ENCODE measurements at regions not wholly inside any gene's neighbourhood (a gene's known extent, or its start where the extent isn't known, plus 50 kb on each side); places are given as distances from the start of the nearest gene placed in this dataset.
"Not testable (repeated sequence)": the region's sequence is repeated elsewhere in the genome, so short reads cannot be mapped to it uniquely, and the experiment has no call there.

DNA sequence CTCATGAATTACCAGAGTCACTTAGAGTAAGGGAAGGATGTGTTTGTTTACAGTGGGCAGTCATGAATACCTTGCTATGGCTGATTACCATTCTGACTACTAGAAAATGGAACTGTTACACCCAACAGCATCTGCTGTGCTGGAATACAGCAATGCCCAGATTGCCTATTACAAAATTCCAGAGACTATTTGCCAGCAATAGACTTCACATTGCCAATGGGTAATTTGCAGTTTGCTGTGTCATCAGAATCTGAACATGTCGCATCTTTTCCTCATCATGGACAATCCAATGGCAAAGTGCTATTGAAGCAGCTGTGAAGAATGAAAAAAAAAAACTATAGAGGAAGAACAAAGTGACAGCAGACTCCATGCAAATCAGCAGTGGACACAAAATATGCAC is 356.6 kb downstream of the CXXC4 start:
- DNase-seq (ENCODE audit: low read depth), result no peak

DNA sequence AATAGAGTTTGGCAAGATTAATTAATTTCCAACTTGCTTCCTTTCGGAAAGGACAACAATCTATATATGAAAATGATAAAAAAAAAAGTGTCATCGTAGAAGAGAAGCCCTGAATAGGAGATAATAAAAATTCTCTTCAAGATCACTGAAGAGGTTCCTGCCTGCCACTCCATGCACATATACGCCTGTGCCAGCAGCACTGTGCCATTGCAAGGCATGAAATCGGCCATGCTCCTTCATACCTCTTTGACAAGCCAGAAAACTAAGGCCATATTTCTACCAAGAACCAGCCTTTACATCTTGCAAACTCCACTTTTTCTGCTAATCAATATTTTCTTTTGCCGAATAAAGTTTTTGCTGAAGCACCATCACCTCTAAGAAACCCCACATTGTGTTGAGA is 365.5 kb downstream of the CXXC4 start:
- DNase-seq (ENCODE audit: low read depth), result no peak

DNA sequence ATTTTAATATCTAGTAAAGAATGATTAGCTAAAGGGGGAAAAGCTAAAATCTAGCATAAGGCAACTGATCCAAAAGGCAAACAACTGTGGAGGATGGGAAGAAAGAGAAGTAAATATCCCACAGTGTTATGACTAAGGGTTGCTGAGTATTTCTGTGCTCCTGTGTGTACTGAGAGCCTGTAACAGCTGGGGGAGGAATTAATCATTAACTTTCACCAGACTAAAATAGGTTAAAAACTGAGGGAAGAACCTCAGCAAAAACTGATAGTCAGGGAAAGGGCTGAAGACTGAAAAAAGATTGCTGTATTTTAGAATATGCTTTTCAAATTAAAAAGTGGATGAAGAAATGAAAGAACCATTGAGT is 365.9 kb downstream of the CXXC4 start:
- DNase-seq (ENCODE audit: low read depth), result no peak

- DNase-seq (ENCODE audit: low read depth), result no peak
These were observed 366.5 kb downstream of the CXXC4 start for GRCh38 chr4:104128031-104128849.

DNA sequence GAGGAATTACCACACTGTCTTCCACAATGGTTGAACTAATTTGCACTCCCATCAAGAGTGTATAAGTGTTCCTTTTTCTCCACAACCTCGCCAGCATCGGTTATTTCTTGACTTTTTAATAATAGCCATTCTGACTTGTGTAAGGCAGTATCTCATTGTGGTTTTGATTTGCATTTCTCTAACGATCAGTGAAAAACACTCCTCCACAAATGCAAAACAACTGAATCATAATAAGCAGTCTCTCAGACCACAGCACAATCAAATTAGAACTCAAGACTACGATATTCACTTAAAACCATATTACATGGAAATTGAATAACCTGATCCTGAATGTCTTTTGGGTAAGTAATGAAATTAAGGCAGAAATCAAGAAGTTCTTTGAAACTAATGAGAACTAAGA is 371.7 kb downstream of the CXXC4 start:
- no peak for DNase-seq (ENCODE audit: low read depth)

- DNase-seq (ENCODE audit: low read depth), result no peak
These were observed 376.9 kb downstream of the CXXC4 start for GRCh38 chr4:104117776-104118175.

DNA sequence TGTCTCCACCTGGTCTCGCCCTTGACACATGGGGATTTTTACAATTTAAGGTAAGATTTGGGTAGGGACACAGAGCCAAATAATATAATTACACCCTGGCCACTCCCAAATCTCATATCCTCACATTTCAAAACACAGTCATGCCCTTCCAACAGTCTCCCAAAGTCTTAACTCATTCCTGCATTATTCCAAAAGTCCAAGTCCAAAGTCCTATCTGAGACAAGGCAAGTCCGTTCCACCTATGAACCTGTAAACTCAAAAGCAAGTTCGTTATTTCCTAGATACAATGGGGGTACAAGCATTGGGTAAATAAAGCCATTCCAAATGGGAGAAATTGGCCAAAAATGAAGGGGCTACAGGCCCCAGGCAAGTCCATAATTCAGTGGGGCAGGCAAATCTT is 380.8 kb downstream of the CXXC4 start:
- no peak for DNase-seq (ENCODE audit: low read depth)

DNA sequence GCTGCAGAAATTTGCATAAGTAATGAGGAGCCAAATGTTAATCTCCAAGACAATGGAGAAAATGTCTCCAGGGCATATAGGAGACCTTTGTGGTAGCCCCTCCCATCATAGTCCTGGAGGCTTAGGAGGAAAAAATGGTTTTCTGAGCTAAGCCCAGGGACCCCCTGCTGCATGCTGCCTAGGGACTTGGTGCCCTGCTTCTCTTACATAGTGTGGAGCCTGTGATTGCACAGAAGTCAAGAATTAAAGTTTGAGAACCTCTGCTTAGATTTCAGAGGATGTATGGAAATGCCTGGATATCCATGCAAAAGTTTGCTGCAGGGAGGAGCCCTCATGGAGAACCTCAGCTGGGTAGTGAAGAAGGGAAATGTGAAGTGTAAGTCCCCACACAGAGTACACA is 379.4 kb upstream of the TACR3 start:
- no peak for DNase-seq (ENCODE audit: low read depth)

GRCh38 chr4:104093247-104093646 is 373.5 kb upstream of the TACR3 start:
- no peak for DNase-seq (ENCODE audit: low read depth)

GRCh38 chr4:104073229-104073628 is 353.4 kb upstream of the TACR3 start:
- DNase-seq (ENCODE audit: low read depth), result no peak

DNA sequence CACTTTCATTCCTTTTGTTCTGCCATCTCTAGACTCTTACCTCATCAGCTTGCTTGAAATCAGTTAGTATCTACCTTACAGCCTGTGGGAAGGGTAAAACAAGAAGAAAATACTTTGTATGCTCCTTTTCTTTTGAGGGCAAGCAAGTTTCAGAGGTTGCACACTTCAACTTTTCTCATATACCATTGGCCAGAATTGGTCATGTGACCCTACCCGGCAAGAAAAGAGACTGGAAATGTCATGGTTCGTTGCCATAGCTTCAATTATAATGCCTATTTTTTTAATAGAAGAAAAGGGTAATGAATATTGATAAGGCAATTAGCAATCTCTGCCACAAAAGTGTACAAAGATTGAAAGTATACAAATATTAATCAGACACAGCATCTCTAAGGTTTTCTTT is 346.7 kb upstream of the TACR3 start:
- DNase-seq (ENCODE audit: low read depth), result no peak

DNA sequence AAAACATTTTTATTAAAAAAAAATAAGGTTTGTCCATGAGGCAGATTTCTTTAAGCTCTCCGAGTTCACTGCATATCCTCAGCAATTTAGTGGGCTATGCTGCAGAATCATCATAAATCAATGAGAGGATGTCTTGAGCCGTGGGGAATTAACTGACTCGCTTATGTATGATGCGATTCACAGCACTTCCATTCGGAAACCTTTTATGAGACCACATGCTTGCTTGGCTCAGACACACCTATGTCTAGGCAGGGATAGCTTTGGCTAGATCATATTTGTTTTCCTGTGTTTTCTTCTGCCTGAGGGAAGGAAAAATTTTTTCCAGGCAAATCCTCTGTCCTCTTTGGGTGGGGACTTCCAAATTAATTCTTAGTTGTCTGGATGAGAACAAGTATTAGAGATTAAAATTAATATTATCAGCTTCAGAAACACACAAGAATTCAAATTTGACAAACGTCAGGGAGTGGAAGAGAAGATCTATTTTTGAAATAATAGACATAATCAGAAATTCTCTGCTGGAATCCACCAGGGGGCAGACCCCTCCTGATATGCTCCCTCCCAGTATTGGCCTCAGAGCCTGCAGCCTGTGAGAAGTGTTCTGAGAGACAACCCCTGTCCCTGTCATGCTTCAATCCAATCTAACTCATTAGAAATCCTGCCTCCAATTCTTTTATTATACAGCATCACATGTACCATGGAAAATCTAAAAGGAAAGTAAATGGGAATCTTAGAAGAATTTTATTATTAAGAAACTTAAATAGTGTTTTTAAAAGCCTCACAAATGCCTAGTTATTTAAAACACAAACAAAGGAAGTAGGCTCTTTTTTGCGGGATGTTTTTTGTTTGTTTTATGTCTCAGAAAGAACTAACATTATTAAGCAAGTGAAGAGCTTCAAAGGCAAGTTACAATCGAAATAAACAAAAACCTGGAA is 345.1 kb upstream of the TACR3 start:
- peak; percentile 6 for DNase-seq (ENCODE audit: low read depth)

DNA sequence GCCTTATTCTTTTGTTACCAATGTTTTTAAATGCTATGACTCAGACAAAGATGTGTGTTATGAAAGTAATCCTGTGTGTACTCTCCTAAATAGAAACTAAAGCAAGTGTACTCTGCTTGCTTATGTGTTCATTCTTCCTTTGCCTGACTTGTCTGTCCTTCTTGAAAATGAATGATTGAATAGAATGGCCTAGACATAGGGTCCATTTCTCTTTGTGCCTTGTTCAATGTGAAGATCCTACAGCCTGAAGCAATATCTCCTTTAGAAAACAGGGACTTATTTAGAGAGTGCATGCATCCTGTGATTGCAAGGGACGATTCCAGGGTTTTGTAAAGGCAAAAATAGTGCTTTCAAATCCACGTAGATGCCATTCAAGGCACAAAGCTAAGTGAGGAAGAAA is 343.6 kb upstream of the TACR3 start:
- no peak for DNase-seq (ENCODE audit: low read depth)

DNA sequence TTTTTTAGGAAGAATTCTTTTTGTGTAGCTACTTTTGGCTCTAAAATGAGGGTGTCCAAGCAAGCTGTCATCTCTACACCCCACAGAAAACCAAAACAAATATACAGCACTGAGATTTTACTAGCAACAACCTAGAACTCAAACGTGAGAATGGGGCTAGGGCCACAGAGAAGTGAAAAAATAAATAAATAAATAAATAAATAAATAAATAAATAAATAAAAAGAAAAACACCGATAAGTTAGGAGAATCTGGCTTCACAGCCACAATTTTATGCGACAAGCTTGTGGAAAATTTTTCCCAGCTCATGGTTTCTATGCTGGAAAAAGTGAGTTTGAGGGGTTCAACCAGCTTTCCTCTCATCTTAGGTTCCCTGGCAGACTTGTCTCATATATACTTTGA is 324.6 kb upstream of the TACR3 start:
- DNase-seq (ENCODE audit: low read depth), result no peak

DNA sequence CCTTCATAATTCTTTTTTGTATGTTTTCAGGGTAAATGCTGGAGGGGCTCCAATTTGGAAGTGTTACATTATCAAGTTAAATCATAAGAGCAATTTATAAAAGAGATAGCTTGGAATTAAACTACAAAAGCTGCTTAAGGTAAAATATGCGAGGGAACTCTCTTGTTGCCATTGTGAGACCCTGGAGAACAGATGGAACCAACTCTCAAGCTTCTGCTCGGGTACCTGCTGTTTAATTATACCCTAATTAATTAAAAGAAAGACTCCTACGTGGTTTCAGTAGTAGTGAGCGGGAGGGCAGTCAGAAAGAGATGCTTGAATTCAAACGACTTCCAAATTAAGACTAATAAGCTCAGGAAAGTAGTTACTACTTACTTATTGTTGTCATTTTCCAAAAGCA is 313.1 kb upstream of the TACR3 start:
- DNase-seq (ENCODE audit: low read depth), result no peak

DNA sequence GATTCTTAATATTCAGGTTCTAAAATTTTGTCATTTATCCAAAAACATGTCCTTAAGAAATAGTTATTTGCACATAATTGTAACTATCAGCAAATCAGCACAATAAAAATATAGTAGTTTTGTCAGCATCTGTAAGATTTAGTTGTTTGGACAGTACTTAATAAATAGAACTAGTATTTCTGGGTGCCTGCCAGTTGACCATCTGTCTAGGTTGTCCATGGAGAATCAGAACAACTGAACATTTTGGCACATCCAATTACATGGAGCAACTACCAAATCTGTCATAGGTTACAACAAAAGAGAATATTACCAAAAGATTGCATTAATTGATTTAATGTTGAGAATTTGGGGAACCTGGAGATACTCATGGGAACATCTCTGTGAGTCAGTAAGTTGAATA is 305.5 kb upstream of the TACR3 start:
- DNase-seq (ENCODE audit: low read depth), result no peak

GRCh38 chr4:104022831-104023230 is 303.0 kb upstream of the TACR3 start:
- DNase-seq (ENCODE audit: low read depth), result no peak

DNA sequence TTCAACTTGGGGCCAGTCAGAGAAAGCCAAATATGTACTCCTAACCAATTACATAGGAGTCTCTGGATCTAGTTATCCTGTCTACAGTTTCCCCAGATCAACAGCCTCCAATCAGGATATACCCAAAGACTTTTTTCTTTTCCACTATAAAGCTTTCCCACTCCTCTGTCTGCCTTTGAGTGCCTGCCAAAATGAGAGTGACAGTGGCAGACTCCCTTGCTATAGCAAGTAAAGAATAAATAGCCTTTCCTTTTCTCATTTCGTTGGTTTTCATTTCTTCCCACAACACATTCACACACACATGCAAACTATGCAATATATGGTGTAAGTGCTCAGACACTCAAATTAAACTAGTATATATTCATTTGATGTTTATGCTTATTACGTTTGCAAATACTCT is 302.4 kb upstream of the TACR3 start:
- no peak for DNase-seq (ENCODE audit: low read depth)

GRCh38 chr4:104020641-104021040 is 300.9 kb upstream of the TACR3 start:
- DNase-seq (ENCODE audit: low read depth), result no peak

DNA sequence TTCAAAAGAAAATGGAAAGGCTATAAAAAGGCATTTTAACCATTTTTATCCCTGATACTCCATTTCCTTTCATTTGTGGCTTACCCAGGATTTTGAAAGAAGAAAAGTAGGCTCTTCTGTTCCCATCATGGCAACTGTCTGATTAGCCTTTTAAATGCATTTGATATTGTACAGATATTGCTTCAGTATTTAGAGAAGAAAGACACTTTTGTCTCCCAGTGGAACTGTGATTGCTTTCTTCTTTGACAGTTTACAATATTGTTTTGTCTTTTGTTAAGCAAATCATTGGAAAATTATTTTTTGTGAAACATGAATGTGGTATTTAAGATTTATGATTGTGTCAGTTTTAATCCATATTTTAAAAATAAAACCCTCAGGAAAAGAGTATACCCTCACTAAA is 297.4 kb upstream of the TACR3 start:
- no peak for DNase-seq (ENCODE audit: low read depth)

- no peak for DNase-seq (ENCODE audit: low read depth)
These were observed 295.9 kb upstream of the TACR3 start for GRCh38 chr4:104015680-104016079.

GRCh38 chr4:104010722-104011121 is 290.9 kb upstream of the TACR3 start:
- no peak for DNase-seq (ENCODE audit: low read depth)

DNA sequence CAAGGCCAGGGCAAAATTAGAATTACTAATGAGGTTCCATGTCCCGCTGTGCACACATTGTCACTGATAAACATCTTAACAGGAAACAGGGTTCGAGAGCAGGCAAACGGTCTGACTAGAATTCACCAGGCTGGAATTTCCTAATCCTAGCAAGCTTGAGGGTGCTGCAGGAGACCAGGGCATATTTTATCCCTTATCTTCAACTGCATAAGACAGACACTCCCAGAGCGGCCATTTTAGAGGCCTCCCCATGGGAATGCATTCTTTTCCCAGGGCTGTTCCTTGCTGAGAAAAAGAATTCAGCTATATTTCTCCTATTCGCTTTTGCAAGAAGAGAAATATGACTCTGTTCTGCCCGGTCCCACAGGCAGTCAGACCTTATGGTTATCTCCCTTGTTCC is 282.5 kb upstream of the TACR3 start:
- not testable (repeated sequence) for DNase-seq (ENCODE audit: low read depth)
